ENCODE measurements at regions not wholly inside any gene's neighbourhood (a gene's known extent, or its start where the extent isn't known, plus 50 kb on each side); places are given as distances from the start of the nearest gene placed in this dataset.

- H3K27me3 ChIP-seq (ENCODE audit: control insufficient read depth in 1 of 2, insufficient read depth in 2 of 2, low read length in 2 of 2) = no peaks in the 10 kb centered on the region
- no peak overlapping the region for H3K4me3 ChIP-seq (ENCODE audit: low read depth in 1 of 2, low read length in 2 of 2)
- no peaks in the 10 kb centered on the region for H3K36me3 ChIP-seq (ENCODE audit: control insufficient read depth in 1 of 2, insufficient read depth in 2 of 2, low read length in 2 of 2)
- H3K9me3 ChIP-seq (ENCODE audit: control insufficient read depth in 1 of 2, low read length in 2 of 2) = no peaks in the 10 kb centered on the region
- H3K27ac ChIP-seq (ENCODE audit: low read depth, low read length) = no peak overlapping the region
- H3K9ac ChIP-seq (ENCODE audit: low read depth in 1 of 2, low read length in 2 of 2) = no peak overlapping the region
- no peaks in the 10 kb centered on the region for H3K4me1 ChIP-seq (ENCODE audit: control insufficient read depth in 1 of 2, insufficient read depth in 2 of 2, low read length in 2 of 2)
Observed at GRCh38 chr6:93083337-93084230, 335.8 kb downstream of the EPHA7 start.

GRCh38 chr6:93081901-93082300 is 337.5 kb downstream of the EPHA7 start:
- H3K9me3 ChIP-seq (ENCODE audit: control insufficient read depth in 1 of 2, low read length in 2 of 2) = no peaks in the 10 kb centered on the region
- no peaks in the 10 kb centered on the region for H3K27me3 ChIP-seq (ENCODE audit: control insufficient read depth in 1 of 2, insufficient read depth in 2 of 2, low read length in 2 of 2)
- H3K27ac ChIP-seq (ENCODE audit: low read depth, low read length) = no peak overlapping the region
- no peak overlapping the region for H3K9ac ChIP-seq (ENCODE audit: low read depth in 1 of 2, low read length in 2 of 2)
- H3K4me1 ChIP-seq (ENCODE audit: control insufficient read depth in 1 of 2, insufficient read depth in 2 of 2, low read length in 2 of 2) = no peaks in the 10 kb centered on the region
- H3K36me3 ChIP-seq (ENCODE audit: control insufficient read depth in 1 of 2, insufficient read depth in 2 of 2, low read length in 2 of 2) = no peaks in the 10 kb centered on the region
- no peak overlapping the region for H3K4me3 ChIP-seq (ENCODE audit: low read depth in 1 of 2, low read length in 2 of 2)

GRCh38 chr6:93079061-93079460 is 340.3 kb downstream of the EPHA7 start:
- no peaks in the 10 kb centered on the region for H3K9me3 ChIP-seq (ENCODE audit: control insufficient read depth in 1 of 2, low read length in 2 of 2)
- H3K27me3 ChIP-seq (ENCODE audit: control insufficient read depth in 1 of 2, insufficient read depth in 2 of 2, low read length in 2 of 2) = no peaks in the 10 kb centered on the region
- no peaks in the 10 kb centered on the region for H3K4me1 ChIP-seq (ENCODE audit: control insufficient read depth in 1 of 2, insufficient read depth in 2 of 2, low read length in 2 of 2)
- no peaks in the 10 kb centered on the region for H3K36me3 ChIP-seq (ENCODE audit: control insufficient read depth in 1 of 2, insufficient read depth in 2 of 2, low read length in 2 of 2)
- no peak overlapping the region for H3K27ac ChIP-seq (ENCODE audit: low read depth, low read length)
- H3K9ac ChIP-seq (ENCODE audit: low read depth in 1 of 2, low read length in 2 of 2) = no peak overlapping the region
- no peak overlapping the region for H3K4me3 ChIP-seq (ENCODE audit: low read depth in 1 of 2, low read length in 2 of 2)

GRCh38 chr6:93073811-93074210 is 345.5 kb downstream of the EPHA7 start:
- Histone ChIP-seq H3K36me3 (ENCODE audit: control insufficient read depth in 1 of 2, insufficient read depth in 2 of 2, low read length in 2 of 2) (no peaks in the 10 kb centered on the region), H3K4me3 (ENCODE audit: low read depth in 1 of 2, low read length in 2 of 2) (no peak overlapping the region), H3K9me3 (ENCODE audit: control insufficient read depth in 1 of 2, low read length in 2 of 2) (no peaks in the 10 kb centered on the region), H3K27ac (ENCODE audit: low read depth, low read length) (no peak overlapping the region), H3K4me1 (ENCODE audit: control insufficient read depth in 1 of 2, insufficient read depth in 2 of 2, low read length in 2 of 2) (no peaks in the 10 kb centered on the region), H3K27me3 (ENCODE audit: control insufficient read depth in 1 of 2, insufficient read depth in 2 of 2, low read length in 2 of 2) (no peaks in the 10 kb centered on the region), H3K9ac (ENCODE audit: low read depth in 1 of 2, low read length in 2 of 2) (no peak overlapping the region)

GRCh38 chr6:93069856-93070255 is 349.5 kb downstream of the EPHA7 start:
- Histone ChIP-seq H3K36me3 (ENCODE audit: control insufficient read depth in 1 of 2, insufficient read depth in 2 of 2, low read length in 2 of 2) (no peaks in the 10 kb centered on the region), H3K4me1 (ENCODE audit: control insufficient read depth in 1 of 2, insufficient read depth in 2 of 2, low read length in 2 of 2) (no peaks in the 10 kb centered on the region), H3K9ac (ENCODE audit: low read depth in 1 of 2, low read length in 2 of 2) (no peak overlapping the region), H3K9me3 (ENCODE audit: control insufficient read depth in 1 of 2, low read length in 2 of 2) (no peaks in the 10 kb centered on the region), H3K4me3 (ENCODE audit: low read depth in 1 of 2, low read length in 2 of 2) (no peak overlapping the region), H3K27ac (ENCODE audit: low read depth, low read length) (no peak overlapping the region), H3K27me3 (ENCODE audit: control insufficient read depth in 1 of 2, insufficient read depth in 2 of 2, low read length in 2 of 2) (no peaks in the 10 kb centered on the region)

- H3K9ac ChIP-seq (ENCODE audit: low read depth in 1 of 2, low read length in 2 of 2) = no peak overlapping the region
- no peaks in the 10 kb centered on the region for H3K9me3 ChIP-seq (ENCODE audit: control insufficient read depth in 1 of 2, low read length in 2 of 2)
- H3K27ac ChIP-seq (ENCODE audit: low read depth, low read length) = no peak overlapping the region
- H3K4me3 ChIP-seq (ENCODE audit: low read depth in 1 of 2, low read length in 2 of 2) = no peak overlapping the region
- no peaks in the 10 kb centered on the region for H3K27me3 ChIP-seq (ENCODE audit: control insufficient read depth in 1 of 2, insufficient read depth in 2 of 2, low read length in 2 of 2)
- no peaks in the 10 kb centered on the region for H3K36me3 ChIP-seq (ENCODE audit: control insufficient read depth in 1 of 2, insufficient read depth in 2 of 2, low read length in 2 of 2)
- no peaks in the 10 kb centered on the region for H3K4me1 ChIP-seq (ENCODE audit: control insufficient read depth in 1 of 2, insufficient read depth in 2 of 2, low read length in 2 of 2)
Observed at GRCh38 chr6:93059911-93060310, 359.4 kb downstream of the EPHA7 start.

- Histone ChIP-seq H3K27ac (ENCODE audit: low read depth, low read length) (no peak overlapping the region), H3K9me3 (ENCODE audit: control insufficient read depth in 1 of 2, low read length in 2 of 2) (no peaks in the 10 kb centered on the region), H3K9ac (ENCODE audit: low read depth in 1 of 2, low read length in 2 of 2) (no peak overlapping the region), H3K4me3 (ENCODE audit: low read depth in 1 of 2, low read length in 2 of 2) (no peak overlapping the region), H3K4me1 (ENCODE audit: control insufficient read depth in 1 of 2, insufficient read depth in 2 of 2, low read length in 2 of 2) (no peaks in the 10 kb centered on the region), H3K36me3 (ENCODE audit: control insufficient read depth in 1 of 2, insufficient read depth in 2 of 2, low read length in 2 of 2) (no peaks in the 10 kb centered on the region), H3K27me3 (ENCODE audit: control insufficient read depth in 1 of 2, insufficient read depth in 2 of 2, low read length in 2 of 2) (no peaks in the 10 kb centered on the region)
Observed at GRCh38 chr6:93057584-93057983, 361.8 kb downstream of the EPHA7 start.

GRCh38 chr6:93048381-93048780 is 371.0 kb downstream of the EPHA7 start:
- Histone ChIP-seq H3K27ac (ENCODE audit: low read depth, low read length) (no peak overlapping the region), H3K36me3 (ENCODE audit: control insufficient read depth in 1 of 2, insufficient read depth in 2 of 2, low read length in 2 of 2) (no peaks in the 10 kb centered on the region), H3K9ac (ENCODE audit: low read depth in 1 of 2, low read length in 2 of 2) (no peak overlapping the region), H3K27me3 (ENCODE audit: control insufficient read depth in 1 of 2, insufficient read depth in 2 of 2, low read length in 2 of 2) (no peaks in the 10 kb centered on the region), H3K4me3 (ENCODE audit: low read depth in 1 of 2, low read length in 2 of 2) (no peak overlapping the region), H3K9me3 (ENCODE audit: control insufficient read depth in 1 of 2, low read length in 2 of 2) (peaks cover 0 to 3% of the 10 kb centered on the region in 2 donors), H3K4me1 (ENCODE audit: control insufficient read depth in 1 of 2, insufficient read depth in 2 of 2, low read length in 2 of 2) (no peaks in the 10 kb centered on the region)

GRCh38 chr6:93047033-93047432 is 372.3 kb downstream of the EPHA7 start:
- Histone ChIP-seq H3K4me1 (ENCODE audit: control insufficient read depth in 1 of 2, insufficient read depth in 2 of 2, low read length in 2 of 2) (no peaks in the 10 kb centered on the region), H3K9ac (ENCODE audit: low read depth in 1 of 2, low read length in 2 of 2) (no peak overlapping the region), H3K36me3 (ENCODE audit: control insufficient read depth in 1 of 2, insufficient read depth in 2 of 2, low read length in 2 of 2) (no peaks in the 10 kb centered on the region), H3K27ac (ENCODE audit: low read depth, low read length) (no peak overlapping the region), H3K9me3 (ENCODE audit: control insufficient read depth in 1 of 2, low read length in 2 of 2) (peaks cover 0 to 3% of the 10 kb centered on the region in 2 donors), H3K4me3 (ENCODE audit: low read depth in 1 of 2, low read length in 2 of 2) (no peak overlapping the region), H3K27me3 (ENCODE audit: control insufficient read depth in 1 of 2, insufficient read depth in 2 of 2, low read length in 2 of 2) (no peaks in the 10 kb centered on the region)

GRCh38 chr6:93045156-93045555 is 374.2 kb downstream of the EPHA7 start:
- Histone ChIP-seq H3K4me3 (ENCODE audit: low read depth in 1 of 2, low read length in 2 of 2) (no peak overlapping the region), H3K9me3 (ENCODE audit: control insufficient read depth in 1 of 2, low read length in 2 of 2) (peaks cover 0 to 3% of the 10 kb centered on the region in 2 donors), H3K9ac (ENCODE audit: low read depth in 1 of 2, low read length in 2 of 2) (no peak overlapping the region), H3K4me1 (ENCODE audit: control insufficient read depth in 1 of 2, insufficient read depth in 2 of 2, low read length in 2 of 2) (no peaks in the 10 kb centered on the region), H3K36me3 (ENCODE audit: control insufficient read depth in 1 of 2, insufficient read depth in 2 of 2, low read length in 2 of 2) (no peaks in the 10 kb centered on the region), H3K27me3 (ENCODE audit: control insufficient read depth in 1 of 2, insufficient read depth in 2 of 2, low read length in 2 of 2) (no peaks in the 10 kb centered on the region), H3K27ac (ENCODE audit: low read depth, low read length) (no peak overlapping the region)
